ENCODE measurements at regions not wholly inside any gene's neighbourhood (a gene's known extent, or its start where the extent isn't known, plus 50 kb on each side); places are given as distances from the start of the nearest gene placed in this dataset.

GRCh38 chr5:8320244-8320643, 451.3 kb downstream of the MTRR start:
- no peak for DNase-seq (ENCODE audit: low read depth in 2 of 2)

- no peak for DNase-seq (ENCODE audit: low read depth in 2 of 2)
Observed at GRCh38 chr5:8321272-8321671, 452.3 kb downstream of the MTRR start.

GRCh38 chr5:8322484-8322883, 453.5 kb downstream of the MTRR start:
- DNase-seq (ENCODE audit: low read depth in 2 of 2), result no peak

- DNase-seq (ENCODE audit: low read depth in 2 of 2), result no peak
Observed at GRCh38 chr5:8327016-8327415, 458.1 kb downstream of the MTRR start.

- no peak for DNase-seq (ENCODE audit: low read depth in 2 of 2)
Observed at GRCh38 chr5:8329773-8330172, 460.8 kb downstream of the MTRR start.

GRCh38 chr5:8332666-8333445, 463.9 kb downstream of the MTRR start:
- DNase-seq (ENCODE audit: low read depth in 2 of 2), result no peak

GRCh38 chr5:8333485-8333884, 464.5 kb downstream of the MTRR start:
- no peak for DNase-seq (ENCODE audit: low read depth in 2 of 2)

GRCh38 chr5:8333977-8334376, 465.0 kb downstream of the MTRR start:
- no peak for DNase-seq (ENCODE audit: low read depth in 2 of 2)

- DNase-seq (ENCODE audit: low read depth in 2 of 2), result no peak
Observed at GRCh38 chr5:8340261-8340660, 471.3 kb downstream of the MTRR start.

- DNase-seq (ENCODE audit: low read depth in 2 of 2), result no peak
Observed at GRCh38 chr5:8340739-8341344, 471.9 kb downstream of the MTRR start.

GRCh38 chr5:8341406-8341805, 472.5 kb downstream of the MTRR start:
- no peak for DNase-seq (ENCODE audit: low read depth in 2 of 2)

GRCh38 chr5:8347984-8348383, 479.0 kb downstream of the MTRR start:
- DNase-seq (ENCODE audit: low read depth in 2 of 2), result no peak

- no peak for DNase-seq (ENCODE audit: low read depth in 2 of 2)
Observed at GRCh38 chr5:8349855-8350254, 480.9 kb downstream of the MTRR start.

- no peak for DNase-seq (ENCODE audit: low read depth in 2 of 2)
Observed at GRCh38 chr5:8350644-8351339, 481.8 kb downstream of the MTRR start.

- no peak for DNase-seq (ENCODE audit: low read depth in 2 of 2)
Observed at GRCh38 chr5:8355981-8356380, 487.0 kb downstream of the MTRR start.

GRCh38 chr5:8360012-8360411, 491.1 kb downstream of the MTRR start:
- DNase-seq (ENCODE audit: low read depth in 2 of 2), result no peak

GRCh38 chr5:8362495-8362894, 493.5 kb downstream of the MTRR start:
- no peak for DNase-seq (ENCODE audit: low read depth in 2 of 2)

- no peak for DNase-seq (ENCODE audit: low read depth in 2 of 2)
Observed at GRCh38 chr5:8363138-8363537, 494.2 kb downstream of the MTRR start.

GRCh38 chr5:8366266-8366665, 497.3 kb downstream of the MTRR start:
- DNase-seq (ENCODE audit: low read depth in 2 of 2), result no peak

- no peak for DNase-seq (ENCODE audit: low read depth in 2 of 2)
Observed at GRCh38 chr5:8376478-8376877, 507.5 kb downstream of the MTRR start.

- DNase-seq (ENCODE audit: low read depth in 2 of 2), result no peak
Observed at GRCh38 chr5:8381972-8382371, 513.0 kb downstream of the MTRR start.

GRCh38 chr5:8382456-8382855, 513.5 kb downstream of the MTRR start:
- DNase-seq (ENCODE audit: low read depth in 2 of 2), result no peak

GRCh38 chr5:8383616-8384015, 514.7 kb downstream of the MTRR start:
- no peak for DNase-seq (ENCODE audit: low read depth in 2 of 2)
